ENCODE measurements at regions not wholly inside any gene's neighbourhood (a gene's known extent, or its start where the extent isn't known, plus 50 kb on each side); places are given as distances from the start of the nearest gene placed in this dataset.
A peak's percentile ranks its signal among the peaks of the same experiment; 100 is the strongest.

DNA sequence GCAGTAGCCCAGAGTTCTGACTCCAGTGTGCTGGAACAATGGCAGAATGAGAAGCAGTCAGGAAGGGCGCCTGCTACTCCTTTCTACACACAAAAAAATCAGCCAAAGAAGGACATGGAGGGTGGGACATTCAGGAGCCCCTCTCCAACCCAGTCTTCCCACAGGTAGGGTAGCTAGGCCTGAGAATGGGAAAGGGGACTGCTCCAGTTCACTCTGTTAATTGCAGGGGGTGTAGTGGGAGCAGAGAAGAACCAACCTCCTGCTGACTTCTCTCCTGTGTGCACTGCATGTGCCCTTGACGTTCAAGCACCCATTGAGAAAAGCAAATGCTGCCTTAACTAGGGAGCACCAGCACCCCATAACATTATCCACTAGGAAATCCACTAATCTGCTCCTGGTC is 119.1 kb upstream of the IRX6 start:
- TF ChIP-seq, protein P1, sequence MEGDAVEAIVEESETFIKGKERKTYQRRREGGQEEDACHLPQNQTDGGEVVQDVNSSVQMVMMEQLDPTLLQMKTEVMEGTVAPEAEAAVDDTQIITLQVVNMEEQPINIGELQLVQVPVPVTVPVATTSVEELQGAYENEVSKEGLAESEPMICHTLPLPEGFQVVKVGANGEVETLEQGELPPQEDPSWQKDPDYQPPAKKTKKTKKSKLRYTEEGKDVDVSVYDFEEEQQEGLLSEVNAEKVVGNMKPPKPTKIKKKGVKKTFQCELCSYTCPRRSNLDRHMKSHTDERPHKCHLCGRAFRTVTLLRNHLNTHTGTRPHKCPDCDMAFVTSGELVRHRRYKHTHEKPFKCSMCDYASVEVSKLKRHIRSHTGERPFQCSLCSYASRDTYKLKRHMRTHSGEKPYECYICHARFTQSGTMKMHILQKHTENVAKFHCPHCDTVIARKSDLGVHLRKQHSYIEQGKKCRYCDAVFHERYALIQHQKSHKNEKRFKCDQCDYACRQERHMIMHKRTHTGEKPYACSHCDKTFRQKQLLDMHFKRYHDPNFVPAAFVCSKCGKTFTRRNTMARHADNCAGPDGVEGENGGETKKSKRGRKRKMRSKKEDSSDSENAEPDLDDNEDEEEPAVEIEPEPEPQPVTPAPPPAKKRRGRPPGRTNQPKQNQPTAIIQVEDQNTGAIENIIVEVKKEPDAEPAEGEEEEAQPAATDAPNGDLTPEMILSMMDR (IDR thresholded peaks at IDR 0.05; ENCODE audit: low read depth, low read length) = no peak
- Histone ChIP-seq H3K36me3 (no peaks in the 10 kb centered on the region), H3K9me3 (no peaks in the 10 kb centered on the region)

DNA sequence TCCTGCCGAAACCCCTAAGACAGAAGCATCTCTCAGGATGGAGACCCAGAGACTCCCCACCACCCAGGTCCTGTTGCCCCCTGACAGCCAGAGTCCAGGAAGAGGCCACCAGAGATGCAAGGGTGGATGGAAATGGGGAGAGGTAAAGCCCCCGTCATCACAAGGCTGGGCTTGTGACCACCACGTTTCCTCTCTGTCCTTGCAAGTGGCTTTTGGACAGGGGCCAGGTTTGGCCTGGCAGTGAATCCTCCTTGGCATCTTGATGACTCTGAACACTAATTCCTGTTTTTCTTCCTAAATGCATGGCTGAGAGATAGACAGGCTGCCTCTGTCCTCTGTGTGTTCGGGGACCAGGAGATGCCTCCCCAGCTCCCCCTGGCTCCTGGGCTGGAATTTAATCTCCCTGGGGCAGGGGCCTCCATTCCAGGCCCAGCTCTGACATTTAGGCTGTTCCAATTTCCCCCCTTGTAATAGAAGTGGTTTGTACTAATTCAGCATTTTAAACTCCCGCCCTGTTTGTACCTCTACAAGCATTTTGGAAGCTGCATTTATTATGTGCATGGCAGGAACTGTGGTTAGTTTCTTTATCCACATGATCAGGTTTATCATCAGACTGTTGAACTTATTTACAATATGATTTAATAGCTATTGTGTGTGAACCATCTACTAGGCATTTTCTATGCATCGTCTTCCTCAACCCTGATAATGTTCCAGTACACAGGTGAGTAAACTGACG is 116.1 kb upstream of the IRX6 start:
- H3K9me3 ChIP-seq = no peaks in the 10 kb centered on the region
- no peak overlapping the region for H3K4me3 ChIP-seq (ENCODE audit: low read depth, low read length)
- TF ChIP-seq, protein P1 (IDR thresholded peaks at IDR 0.05; ENCODE audit: low read depth, low read length) = peak; percentile 9; the same call in 1 of the 2 replicates
- H3K4me1 ChIP-seq = no peaks in the 10 kb centered on the region
- H3K27me3 ChIP-seq = no peaks in the 10 kb centered on the region
- no peaks in the 10 kb centered on the region for H3K36me3 ChIP-seq
- no peak for DNase-seq

More for the DNA sequence above, 119.1 kb upstream of the IRX6 start:
- no peak overlapping the region for H3K4me3 ChIP-seq (ENCODE audit: low read depth, low read length)
- H3K27me3 ChIP-seq = no peaks in the 10 kb centered on the region
- no peak for DNase-seq
- no peaks in the 10 kb centered on the region for H3K4me1 ChIP-seq

DNA sequence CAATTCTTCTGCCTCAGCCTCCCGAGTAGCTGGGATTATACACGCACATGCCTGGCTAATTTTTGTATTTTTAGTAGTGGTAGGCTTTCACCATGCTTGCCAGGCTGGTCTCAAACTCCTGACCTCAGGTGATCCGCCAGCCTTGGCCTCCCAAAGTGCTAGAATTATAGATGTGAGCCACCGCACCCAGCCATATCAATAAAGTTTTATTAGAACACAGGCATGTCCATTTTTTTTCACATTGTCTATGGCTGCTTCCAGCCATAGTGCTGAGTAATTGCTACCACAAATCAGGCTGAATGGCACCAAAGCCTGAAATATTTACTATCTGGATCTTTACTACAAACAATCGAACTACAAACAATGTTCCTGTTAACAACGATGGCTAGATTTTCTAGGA is 114.4 kb upstream of the IRX6 start:
- TF ChIP-seq, protein P1 (IDR thresholded peaks at IDR 0.05; ENCODE audit: low read depth, low read length) = no peak
- H3K4me3 ChIP-seq (ENCODE audit: low read depth, low read length) = no peak overlapping the region
- H3K4me1 ChIP-seq = no peaks in the 10 kb centered on the region
- H3K36me3 ChIP-seq = no peaks in the 10 kb centered on the region
- no peaks in the 10 kb centered on the region for H3K9me3 ChIP-seq
- no peak for DNase-seq
- peaks cover 2% of the 10 kb centered on the region; the same call in 1 of the 2 replicates for H3K27me3 ChIP-seq

DNA sequence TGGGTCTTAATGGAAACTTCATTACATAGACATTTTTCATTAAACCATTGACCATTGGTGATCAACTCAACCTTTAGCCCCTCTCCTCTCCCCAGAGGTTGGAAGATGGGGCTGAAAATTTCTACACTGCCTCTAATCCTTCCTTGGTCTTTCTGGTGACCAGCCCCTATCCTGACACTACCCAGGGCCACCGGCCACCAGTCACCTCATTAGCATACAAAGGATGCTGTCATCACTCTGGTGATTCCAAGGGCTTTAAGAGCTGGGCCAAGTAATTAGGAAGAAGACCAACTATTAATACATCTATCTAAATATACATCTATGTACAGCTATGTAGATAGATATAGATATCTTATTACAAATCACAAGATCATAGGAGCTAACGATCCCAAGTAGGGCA is 111.2 kb upstream of the IRX6 start:
- no peak for DNase-seq
- Histone ChIP-seq H3K4me3 (ENCODE audit: low read depth, low read length) (no peak overlapping the region), H3K27me3 (peaks cover 13% of the 10 kb centered on the region), H3K36me3 (no peaks in the 10 kb centered on the region), H3K4me1 (no peaks in the 10 kb centered on the region), H3K9me3 (no peaks in the 10 kb centered on the region)
- TF ChIP-seq, protein P1 (IDR thresholded peaks at IDR 0.05; ENCODE audit: low read depth, low read length) = no peak

DNA sequence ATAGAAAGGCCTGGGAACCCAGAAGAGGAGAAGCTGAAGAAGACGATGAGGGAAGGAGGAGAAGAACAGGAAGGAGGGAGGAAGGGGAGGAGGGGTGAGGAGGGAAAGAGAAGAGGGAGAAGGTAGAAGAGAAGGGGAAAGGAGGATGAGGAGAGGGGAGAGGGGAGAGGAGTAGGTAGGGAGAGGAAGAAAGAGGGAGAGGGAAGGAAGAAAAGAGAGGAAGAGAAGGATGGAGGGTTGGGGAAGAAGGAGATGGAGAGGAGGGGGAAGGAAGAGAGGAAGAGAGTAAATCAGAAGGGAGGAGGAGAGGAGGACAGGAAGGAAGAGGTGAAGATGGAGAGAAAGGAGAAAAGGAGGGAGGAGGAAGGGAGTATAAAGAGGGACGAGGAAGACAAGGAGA is 109.6 kb upstream of the IRX6 start:
- H3K4me1 ChIP-seq = no peaks in the 10 kb centered on the region
- DNase-seq = no peak
- no peak overlapping the region for H3K4me3 ChIP-seq (ENCODE audit: low read depth, low read length)
- TF ChIP-seq, protein P1 (IDR thresholded peaks at IDR 0.05; ENCODE audit: low read depth, low read length) = no peak
- no peaks in the 10 kb centered on the region for H3K36me3 ChIP-seq
- H3K9me3 ChIP-seq = no peaks in the 10 kb centered on the region
- peaks cover 14% of the 10 kb centered on the region for H3K27me3 ChIP-seq

DNA sequence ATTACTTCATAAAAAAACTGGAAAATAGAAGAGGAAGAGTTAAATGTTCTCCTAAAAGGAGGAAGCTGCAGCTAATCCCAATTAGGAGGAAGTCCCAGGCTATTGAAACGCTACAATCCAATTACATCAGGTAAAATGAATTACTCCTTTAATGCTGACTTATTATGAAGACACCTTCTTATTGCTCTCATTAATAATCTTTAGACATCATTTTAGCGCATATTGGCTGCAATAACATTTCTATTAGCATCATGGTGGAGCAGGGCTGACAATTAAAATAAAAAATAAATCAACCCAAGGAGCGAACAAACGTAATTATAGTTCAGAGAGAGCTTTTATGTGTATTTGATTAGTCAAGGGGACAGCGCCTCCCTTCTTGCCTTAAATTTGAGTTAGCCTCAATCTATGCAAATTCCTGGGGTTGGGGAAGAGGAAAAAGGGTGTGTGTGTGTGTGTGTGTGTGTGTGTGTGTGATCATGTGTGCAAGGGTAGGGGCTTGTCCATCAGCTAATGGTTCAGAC is 109.0 kb upstream of the IRX6 start:
- no peaks in the 10 kb centered on the region for H3K36me3 ChIP-seq
- H3K9me3 ChIP-seq = no peaks in the 10 kb centered on the region
- H3K4me3 ChIP-seq (ENCODE audit: low read depth, low read length) = no peak overlapping the region
- DNase-seq = no peak
- H3K27me3 ChIP-seq = peaks cover 18% of the 10 kb centered on the region
- no peaks in the 10 kb centered on the region for H3K4me1 ChIP-seq
- TF ChIP-seq, protein P1 (IDR thresholded peaks at IDR 0.05; ENCODE audit: low read depth, low read length) = no peak
